ENCODE measurements at regions not wholly inside any gene's neighbourhood (a gene's known extent, or its start where the extent isn't known, plus 50 kb on each side); places are given as distances from the start of the nearest gene placed in this dataset.

- no peak overlapping the region for H3K27ac Mint-ChIP-seq
- no peak overlapping the region for H3K4me3 Mint-ChIP-seq
- no peaks in the 10 kb centered on the region for H3K4me1 Mint-ChIP-seq
- H3K27me3 Mint-ChIP-seq: peaks cover 32% of the 10 kb centered on the region
- no peak for ATAC-seq
- peaks cover 0 to 10% of the 10 kb centered on the region in 2 donors for H3K9me3 Mint-ChIP-seq
- no peak for DNase-seq
These were observed 147.2 kb upstream of the FAM98A start for GRCh38 chr2:33746208-33746800.

DNA sequence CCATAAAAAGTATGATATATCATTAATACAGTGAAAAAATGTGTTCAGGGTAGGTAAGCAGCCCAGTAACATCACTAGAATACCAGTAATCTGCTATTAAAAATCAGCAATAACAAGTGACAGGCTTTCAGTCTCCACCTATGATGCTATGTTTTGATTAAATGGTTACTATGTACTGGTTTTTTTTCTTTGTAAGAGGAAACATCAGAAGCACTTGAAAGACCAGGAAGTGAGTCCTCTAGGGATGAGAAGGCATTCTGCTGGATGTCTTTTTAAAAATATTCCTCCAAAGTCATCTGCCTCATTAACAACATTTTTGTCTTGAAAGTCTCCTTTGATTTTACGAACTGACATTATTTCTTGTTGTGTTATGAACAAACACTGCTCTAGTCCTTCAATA lies 136.0 kb upstream of the FAM98A start:
- ATAC-seq: no peak
- Mint-ChIP-seq H3K4me3 (no peak overlapping the region), H3K27ac (no peak overlapping the region), H3K9me3 (peaks cover 4 to 5% of the 10 kb centered on the region in 2 donors), H3K27me3 (peaks cover 7% of the 10 kb centered on the region), H3K4me1 (no peaks in the 10 kb centered on the region)
- no peak for DNase-seq

- peaks cover 5 to 16% of the 10 kb centered on the region in 2 donors for H3K9me3 Mint-ChIP-seq
- H3K4me3 Mint-ChIP-seq: no peak overlapping the region
- H3K4me1 Mint-ChIP-seq: no peaks in the 10 kb centered on the region
- no peak overlapping the region for H3K27ac Mint-ChIP-seq
- H3K27me3 Mint-ChIP-seq: peaks cover 7% of the 10 kb centered on the region
- ATAC-seq (no peak), DNase-seq (no peak)
These were observed 131.7 kb upstream of the FAM98A start for GRCh38 chr2:33730804-33731203.

- Mint-ChIP-seq H3K27me3 (peaks cover 7% of the 10 kb centered on the region), H3K4me3 (no peak overlapping the region), H3K4me1 (no peaks in the 10 kb centered on the region), H3K27ac (no peak overlapping the region), H3K9me3 (peaks cover 5 to 16% of the 10 kb centered on the region in 2 donors)
- ATAC-seq (no peak), DNase-seq (no peak)
These were observed 131.1 kb upstream of the FAM98A start for GRCh38 chr2:33730193-33730592.

DNA sequence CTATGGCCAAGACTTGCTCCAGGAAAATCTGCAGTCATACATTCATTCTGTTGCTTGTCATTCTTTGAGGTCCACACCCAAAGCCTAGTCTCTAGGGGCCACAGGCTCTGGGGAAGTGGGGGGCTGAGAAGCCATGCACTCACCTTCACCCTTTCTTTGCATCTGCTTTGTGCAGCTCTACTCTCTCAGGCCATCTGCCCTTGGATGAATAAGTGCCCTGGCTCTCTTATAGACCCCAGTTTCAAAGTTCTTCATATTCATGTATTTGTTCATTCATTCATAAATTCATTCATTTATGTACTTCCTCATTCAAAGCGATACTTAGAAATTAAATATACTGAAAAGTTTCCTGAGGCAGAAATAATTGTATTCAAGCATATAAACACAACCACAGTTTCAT lies 130.3 kb upstream of the FAM98A start:
- no peak for ATAC-seq
- Mint-ChIP-seq H3K4me1 (no peaks in the 10 kb centered on the region), H3K4me3 (no peak overlapping the region), H3K27ac (no peak overlapping the region), H3K27me3 (peaks cover 7% of the 10 kb centered on the region), H3K9me3 (peaks cover 5 to 16% of the 10 kb centered on the region in 2 donors)
- DNase-seq: no peak

GRCh38 chr2:33728106-33728505 lies 129.0 kb upstream of the FAM98A start:
- DNase-seq (no peak), ATAC-seq (peak; percentile 46)
- H3K27me3 Mint-ChIP-seq: peaks cover 4% of the 10 kb centered on the region
- no peak overlapping the region for H3K4me3 Mint-ChIP-seq
- no peaks in the 10 kb centered on the region for H3K4me1 Mint-ChIP-seq
- no peak overlapping the region for H3K27ac Mint-ChIP-seq
- peaks cover 5 to 16% of the 10 kb centered on the region in 2 donors for H3K9me3 Mint-ChIP-seq

GRCh38 chr2:33727361-33728032 lies 128.4 kb upstream of the FAM98A start:
- Mint-ChIP-seq H3K4me3 (no peak overlapping the region), H3K27ac (no peak overlapping the region), H3K9me3 (peaks cover 5 to 16% of the 10 kb centered on the region in 2 donors), H3K27me3 (no peaks in the 10 kb centered on the region), H3K4me1 (no peaks in the 10 kb centered on the region)
- ATAC-seq: peak; percentile 18
- no peak for DNase-seq

DNA sequence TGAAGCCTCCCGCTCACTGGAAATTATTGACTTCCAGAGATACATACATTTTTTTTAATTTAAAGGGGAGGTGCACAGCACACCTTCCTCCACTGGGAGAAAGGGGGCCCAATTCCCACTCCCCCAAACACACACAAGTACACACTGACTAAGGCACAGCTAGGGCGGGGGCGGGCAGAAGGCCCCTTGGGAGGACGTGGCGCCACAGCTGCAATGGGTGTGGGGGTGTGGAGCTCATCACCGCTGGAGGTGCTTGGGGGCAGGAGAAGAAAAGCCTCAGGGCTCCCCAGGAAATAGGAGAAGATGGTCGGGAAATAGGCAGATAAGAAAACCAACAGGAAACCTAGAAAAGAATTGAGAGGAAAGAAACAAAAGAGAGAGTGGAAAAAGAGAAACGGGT lies 127.3 kb upstream of the FAM98A start:
- Mint-ChIP-seq H3K27ac (no peak overlapping the region), H3K27me3 (no peaks in the 10 kb centered on the region), H3K4me1 (no peaks in the 10 kb centered on the region), H3K9me3 (peaks cover 5 to 16% of the 10 kb centered on the region in 2 donors), H3K4me3 (no peak overlapping the region)
- no peak for DNase-seq
- ATAC-seq: no peak

DNA sequence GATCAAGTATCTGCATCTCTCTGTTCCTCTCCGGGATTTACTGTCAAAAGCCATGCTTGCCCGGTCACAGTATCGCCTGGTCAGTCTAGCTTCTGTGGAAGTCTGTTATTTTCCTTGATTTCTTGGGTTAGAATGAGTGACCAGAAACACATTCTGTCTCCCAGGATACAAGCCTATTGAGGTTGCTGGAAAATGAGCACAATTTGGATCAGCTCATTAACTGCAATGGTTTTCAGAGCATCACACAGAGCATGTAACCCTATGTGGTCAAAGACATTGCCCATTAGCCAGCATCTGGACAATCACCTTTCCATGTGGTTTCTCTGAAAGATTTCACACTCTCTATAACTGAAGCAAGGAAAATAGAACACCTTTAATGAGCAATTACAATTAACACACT lies 124.2 kb upstream of the FAM98A start:
- no peak overlapping the region for H3K4me3 Mint-ChIP-seq
- ATAC-seq: no peak

GRCh38 chr2:33719067-33719466 lies 120.0 kb upstream of the FAM98A start:
- Mint-ChIP-seq H3K4me3 (no peak overlapping the region), H3K27me3 (peaks cover 8% of the 10 kb centered on the region), H3K4me1 (no peaks in the 10 kb centered on the region), H3K9me3 (no peaks in the 10 kb centered on the region), H3K27ac (no peak overlapping the region)
- ATAC-seq (no peak), DNase-seq (no peak)

More for the DNA sequence above, 124.2 kb upstream of the FAM98A start:
- peaks cover 5 to 16% of the 10 kb centered on the region in 2 donors for H3K9me3 Mint-ChIP-seq
- H3K27ac Mint-ChIP-seq: no peak overlapping the region
- DNase-seq: no peak
- H3K27me3 Mint-ChIP-seq: no peaks in the 10 kb centered on the region
- H3K4me1 Mint-ChIP-seq: no peaks in the 10 kb centered on the region

DNA sequence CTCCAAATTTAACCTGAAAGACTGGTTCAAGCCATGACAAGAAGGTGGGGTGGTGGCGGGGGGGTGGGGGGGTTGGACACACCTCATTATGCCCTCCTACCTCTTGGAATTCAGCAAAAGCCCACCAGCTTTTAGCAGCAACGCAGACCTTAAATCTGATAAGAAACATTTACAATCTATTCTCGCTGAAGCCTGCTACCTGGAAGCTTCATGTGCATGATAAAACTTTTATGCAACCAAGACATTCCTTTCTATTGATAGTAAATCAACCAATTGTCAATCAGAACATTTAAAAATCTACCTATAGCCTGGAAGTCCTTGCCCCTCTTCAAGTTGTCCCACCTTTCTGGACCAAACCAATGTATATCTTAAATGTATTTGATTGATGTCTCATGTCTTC lies 113.6 kb upstream of the FAM98A start:
- Mint-ChIP-seq H3K27ac (no peak overlapping the region), H3K4me1 (no peaks in the 10 kb centered on the region), H3K4me3 (no peak overlapping the region), H3K9me3 (no peaks in the 10 kb centered on the region), H3K27me3 (peaks cover 8% of the 10 kb centered on the region)
- ATAC-seq: no peak
- DNase-seq: no peak

- DNase-seq (no peak), ATAC-seq (no peak)
- Mint-ChIP-seq H3K9me3 (no peaks in the 10 kb centered on the region), H3K27ac (no peak overlapping the region), H3K4me1 (no peaks in the 10 kb centered on the region), H3K27me3 (no peaks in the 10 kb centered on the region), H3K4me3 (no peak overlapping the region)
These were observed 110.9 kb upstream of the FAM98A start for GRCh38 chr2:33709951-33710350.

DNA sequence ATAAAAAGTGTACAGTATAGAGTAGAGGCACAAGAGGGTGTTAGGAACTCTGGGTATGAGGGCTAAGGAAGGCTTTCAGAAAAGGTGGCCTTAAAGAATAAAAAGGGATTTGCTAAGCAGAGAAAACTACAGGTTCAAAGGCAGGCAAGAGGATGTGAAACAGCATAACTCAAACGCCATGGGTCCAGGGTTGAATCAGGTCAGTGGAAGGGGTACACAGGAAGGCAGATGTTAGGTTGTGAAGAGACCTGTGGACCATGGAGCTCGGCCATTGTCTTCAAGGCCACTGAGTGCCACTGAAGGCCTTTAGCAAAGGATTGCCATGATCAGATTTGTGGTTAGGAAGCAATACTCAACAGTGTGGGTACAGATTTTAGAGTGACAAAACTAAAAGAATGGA lies 108.2 kb upstream of the FAM98A start:
- ATAC-seq: no peak
- no peaks in the 10 kb centered on the region for H3K9me3 Mint-ChIP-seq
- no peaks in the 10 kb centered on the region for H3K27me3 Mint-ChIP-seq
- no peak overlapping the region for H3K27ac Mint-ChIP-seq
- no peak overlapping the region for H3K4me3 Mint-ChIP-seq
- H3K4me1 Mint-ChIP-seq: no peaks in the 10 kb centered on the region
- no peak for DNase-seq

GRCh38 chr2:33706410-33706809 lies 107.3 kb upstream of the FAM98A start:
- H3K9me3 Mint-ChIP-seq: no peaks in the 10 kb centered on the region
- H3K4me1 Mint-ChIP-seq: no peaks in the 10 kb centered on the region
- H3K4me3 Mint-ChIP-seq: no peak overlapping the region
- ATAC-seq: no peak
- no peaks in the 10 kb centered on the region for H3K27me3 Mint-ChIP-seq
- no peak overlapping the region for H3K27ac Mint-ChIP-seq
- no peak for DNase-seq

GRCh38 chr2:33704406-33704855 lies 105.3 kb upstream of the FAM98A start:
- ATAC-seq (no peak), DNase-seq (no peak)
- no peaks in the 10 kb centered on the region for H3K9me3 Mint-ChIP-seq
- H3K4me1 Mint-ChIP-seq: no peaks in the 10 kb centered on the region
- no peak overlapping the region for H3K27ac Mint-ChIP-seq
- H3K27me3 Mint-ChIP-seq: no peaks in the 10 kb centered on the region
- no peak overlapping the region for H3K4me3 Mint-ChIP-seq

GRCh38 chr2:33696234-33696633 lies 97.1 kb upstream of the FAM98A start:
- Mint-ChIP-seq H3K27ac (no peak overlapping the region), H3K9me3 (peaks cover 25 to 31% of the 10 kb centered on the region in 2 donors), H3K4me1 (no peaks in the 10 kb centered on the region), H3K27me3 (peaks cover 29% of the 10 kb centered on the region), H3K4me3 (no peak overlapping the region)
- no peak for DNase-seq
- no peak for ATAC-seq

DNA sequence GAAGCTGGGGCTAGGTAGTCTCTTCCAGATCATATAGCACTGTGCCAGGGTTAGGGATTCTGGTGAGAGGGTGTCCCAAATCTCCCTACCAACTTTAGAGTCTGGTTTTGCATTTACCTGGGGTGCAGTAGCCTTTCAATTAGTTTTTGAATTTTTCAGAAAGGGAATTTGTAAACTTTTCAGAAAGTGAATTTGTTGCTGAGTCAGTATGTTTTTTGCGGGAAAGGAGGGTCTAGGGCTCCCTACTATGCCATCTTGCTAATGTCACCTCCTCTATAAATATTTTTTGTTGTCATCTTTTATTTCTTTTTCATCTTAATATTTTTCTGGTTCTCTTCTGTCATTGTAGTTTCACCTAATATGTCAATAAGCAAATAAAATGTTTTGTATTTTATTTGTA lies 95.8 kb upstream of the FAM98A start:
- Mint-ChIP-seq H3K27ac (no peak overlapping the region), H3K4me1 (no peaks in the 10 kb centered on the region), H3K4me3 (no peak overlapping the region), H3K27me3 (peaks cover 29% of the 10 kb centered on the region), H3K9me3 (peaks cover 28 to 42% of the 10 kb centered on the region in 2 donors)
- no peak for ATAC-seq
- DNase-seq: no peak

Data from stimulated activated naive CD8-positive, alpha-beta T cell treated with anti-CD3 and anti-CD28 coated beads, Interleukin-15, amount 100 ng/mL, for 72 hours (primary cell).